SU-DHL-6 (cell line): ENCODE measurements at regions not wholly inside any gene's neighbourhood (a gene's known extent, or its start where the extent isn't known, plus 50 kb on each side); places are given as distances from the start of the nearest gene placed in this dataset.

Experiments
- H2AFZ ChIP-seq: fragments of 200-600 bp; sonication (generic); 2 replicates; pipeline ENCODE4 v1.6.1; 2014; ENCODE audit warnings: low read depth, mild to moderate bottlenecking, moderate library complexity, mixed read lengths, antibody characterized with exemption, low read length; ENCODE audit not compliant: severe bottlenecking
- H3F3A ChIP-seq: fragments of 200-600 bp; shearing (Covaris generic); 2 replicates; pipeline ENCODE4 v1.6.0; 2016; ENCODE audit warnings: antibody characterized with exemption, mild to moderate bottlenecking; ENCODE audit not compliant: insufficient read depth
- H3K27ac ChIP-seq: fragments of 200-600 bp; sonication (generic); 2 replicates; pipeline ENCODE4 v1.5.1; 2016; ENCODE audit warnings: low read depth, mild to moderate bottlenecking, low read length, moderate library complexity, mixed read lengths
- H3K27me3 ChIP-seq: fragments of 200-600 bp; sonication (generic), shearing (Covaris generic); 2 replicates; pipeline ENCODE4 v1.6.0; 2014; ENCODE audit warnings: mild to moderate bottlenecking, low read length
- H3K36me3 ChIP-seq: fragments of 200-600 bp; sonication (generic); 2 replicates; pipeline ENCODE4 v1.6.1; 2014; ENCODE audit warnings: mild to moderate bottlenecking, low read length, mixed read lengths
- H3K4me2 ChIP-seq: fragments of 300-600, 200-600 bp; shearing (Covaris generic), sonication (generic); 2 replicates; pipeline ENCODE4 v1.6.0; 2014; ENCODE audit warnings: low read length, low read depth, mild to moderate bottlenecking; ENCODE audit not compliant: poor library complexity, severe bottlenecking
- H3K4me3 ChIP-seq: fragments of 200-600 bp; sonication (generic); 2 replicates; pipeline ENCODE4 v1.5.1; 2014; ENCODE audit warnings: antibody characterized with exemption, low read length, mild to moderate bottlenecking, mixed read lengths; ENCODE audit not compliant: insufficient read depth, poor library complexity, severe bottlenecking
- H3K79me2 ChIP-seq: fragments of 200-600 bp; sonication (generic); 2 replicates; pipeline ENCODE4 v1.6.1; 2014; ENCODE audit warnings: mild to moderate bottlenecking, low read length, moderate library complexity; ENCODE audit not compliant: insufficient read depth
- H3K9ac ChIP-seq: fragments of 200-600 bp; sonication (generic); 2 replicates; pipeline ENCODE4 v1.7.0; 2014; ENCODE audit warnings: mild to moderate bottlenecking, low read length
- H3K9me2 ChIP-seq: fragments of 200-600 bp; sonication (generic); replicated peaks from 2 replicates; pipeline ENCODE4 v1.6.1; 2014; ENCODE audit warnings: low read length; ENCODE audit not compliant: insufficient read depth
- H3K9me3 ChIP-seq: fragments of 200-600 bp; sonication (generic); 2 replicates; pipeline ENCODE4 v1.6.1; 2014; ENCODE audit warnings: low read length, mixed read lengths; ENCODE audit not compliant: insufficient read depth
- H4K20me1 ChIP-seq: fragments of 200-600 bp; sonication (generic); 2 replicates; pipeline ENCODE4 v1.6.1; 2014; ENCODE audit warnings: low read depth, mild to moderate bottlenecking, antibody characterized with exemption, low read length, moderate library complexity, mixed read lengths
- CTCF ChIP-seq: fragments of 200-600 bp; sonication (generic); IDR thresholded peaks from one replicate; pipeline ENCODE4 v1.5.1; 2017; ENCODE audit warnings: antibody characterized with exemption, mild to moderate bottlenecking, low read length, moderate library complexity; ENCODE audit not compliant: insufficient read depth, poor library complexity, severe bottlenecking
- EZH2phosphoT487 ChIP-seq: fragments of 200-600 bp; sonication (generic), shearing (Covaris generic); conservative IDR thresholded peaks from 2 replicates; pipeline ENCODE4 v1.6.1; 2018; ENCODE audit warnings: mild to moderate bottlenecking, antibody characterized with exemption, low read length, moderate library complexity, mixed read lengths

GRCh38 chr6:121663292-121663810, 227.9 kb downstream of the GJA1 start:
- TF ChIP-seq EZH2phosphoT487 (no peak), CTCF (no peak)
- no peaks in the 10 kb centered on the region for H3K36me3 ChIP-seq
- no peak overlapping the region for H3K27ac ChIP-seq
- no peaks in the 10 kb centered on the region for H3F3A ChIP-seq
- H3K9ac ChIP-seq, result no peak overlapping the region
- H3K4me2 ChIP-seq, result no peak overlapping the region
- H2AFZ ChIP-seq, result no peak overlapping the region
- no peaks in the 10 kb centered on the region for H3K9me2 ChIP-seq
- H3K79me2 ChIP-seq, result no peaks in the 10 kb centered on the region
- H3K9me3 ChIP-seq, result no peaks in the 10 kb centered on the region
- H4K20me1 ChIP-seq, result no peaks in the 10 kb centered on the region
- no peak overlapping the region for H3K4me3 ChIP-seq
- no peaks in the 10 kb centered on the region for H3K27me3 ChIP-seq

- H3F3A ChIP-seq, result no peaks in the 10 kb centered on the region
- no peak overlapping the region for H3K9ac ChIP-seq
- H3K36me3 ChIP-seq, result no peaks in the 10 kb centered on the region
- no peak overlapping the region for H2AFZ ChIP-seq
- no peak overlapping the region for H3K27ac ChIP-seq
- H3K4me3 ChIP-seq, result no peak overlapping the region
- H3K27me3 ChIP-seq, result no peaks in the 10 kb centered on the region
- no peaks in the 10 kb centered on the region for H3K79me2 ChIP-seq
- TF ChIP-seq EZH2phosphoT487, result no peak
- no peak for TF ChIP-seq CTCF
- H4K20me1 ChIP-seq, result no peaks in the 10 kb centered on the region
- no peaks in the 10 kb centered on the region for H3K9me3 ChIP-seq
- no peaks in the 10 kb centered on the region for H3K9me2 ChIP-seq
- no peak overlapping the region for H3K4me2 ChIP-seq
Observed at GRCh38 chr6:121664158-121664557, 228.7 kb downstream of the GJA1 start.

- Histone ChIP-seq H3K9me2 (no peaks in the 10 kb centered on the region), H3F3A (no peaks in the 10 kb centered on the region), H4K20me1 (no peaks in the 10 kb centered on the region), H3K9me3 (no peaks in the 10 kb centered on the region), H3K27ac (no peak overlapping the region), H3K4me3 (no peak overlapping the region), H3K9ac (no peak overlapping the region), H3K27me3 (no peaks in the 10 kb centered on the region), H3K36me3 (no peaks in the 10 kb centered on the region), H3K4me2 (no peak overlapping the region), H3K79me2 (no peaks in the 10 kb centered on the region), H2AFZ (no peak overlapping the region)
- TF ChIP-seq CTCF, result no peak
- no peak for TF ChIP-seq EZH2phosphoT487
Observed at GRCh38 chr6:121666814-121667213, 231.4 kb downstream of the GJA1 start.

- H3K36me3 ChIP-seq, result no peaks in the 10 kb centered on the region
- no peak overlapping the region for H2AFZ ChIP-seq
- H3K27ac ChIP-seq, result no peak overlapping the region
- no peaks in the 10 kb centered on the region for H3K79me2 ChIP-seq
- H3K9me3 ChIP-seq, result no peaks in the 10 kb centered on the region
- H3K4me3 ChIP-seq, result no peak overlapping the region
- H3K9me2 ChIP-seq, result no peaks in the 10 kb centered on the region
- no peak overlapping the region for H3K4me2 ChIP-seq
- H3F3A ChIP-seq, result no peaks in the 10 kb centered on the region
- no peak overlapping the region for H3K9ac ChIP-seq
- H3K27me3 ChIP-seq, result no peaks in the 10 kb centered on the region
- TF ChIP-seq CTCF (no peak), EZH2phosphoT487 (no peak)
- no peaks in the 10 kb centered on the region for H4K20me1 ChIP-seq
Observed at GRCh38 chr6:121668259-121668658, 232.8 kb downstream of the GJA1 start.
